ENCODE measurements at regions not wholly inside any gene's neighbourhood (a gene's known extent, or its start where the extent isn't known, plus 50 kb on each side); places are given as distances from the start of the nearest gene placed in this dataset.
"Not testable (repeated sequence)": the region's sequence is repeated elsewhere in the genome, so short reads cannot be mapped to it uniquely, and the experiment has no call there.

- no peaks in the 10 kb centered on the region for H3K4me1 ChIP-seq (ENCODE audit: control insufficient read depth, insufficient read depth, low read length)
- H3K4me3 ChIP-seq (ENCODE audit: low read length) = no peak overlapping the region
- WGBS (ENCODE audit: insufficient coverage, low lambda C conversion rate) = 94% methylated on average over 6 of the region's 7 CpGs
- no peaks in the 10 kb centered on the region for H3K27me3 ChIP-seq (ENCODE audit: control insufficient read depth, insufficient read depth, low read length)
- H3K27ac ChIP-seq (ENCODE audit: low read length) = no peak overlapping the region
- DNase-seq = no peak
- H3K9me3 ChIP-seq (ENCODE audit: control insufficient read depth, low read depth, low read length) = no peaks in the 10 kb centered on the region
- no peaks in the 10 kb centered on the region for H3K36me3 ChIP-seq (ENCODE audit: control insufficient read depth, insufficient read depth, low read length)
Observed at GRCh38 chr12:25319233-25319984, 68.7 kb upstream of the KRAS start.

- H3K4me3 ChIP-seq (ENCODE audit: low read length) = no peak overlapping the region
- no peak for DNase-seq
- no peak overlapping the region for H3K27ac ChIP-seq (ENCODE audit: low read length)
- no peaks in the 10 kb centered on the region for H3K36me3 ChIP-seq (ENCODE audit: control insufficient read depth, insufficient read depth, low read length)
- H3K4me1 ChIP-seq (ENCODE audit: control insufficient read depth, insufficient read depth, low read length) = no peaks in the 10 kb centered on the region
- no peaks in the 10 kb centered on the region for H3K27me3 ChIP-seq (ENCODE audit: control insufficient read depth, insufficient read depth, low read length)
- H3K9me3 ChIP-seq (ENCODE audit: control insufficient read depth, low read depth, low read length) = no peaks in the 10 kb centered on the region
- 93% methylated on average over 3 of the region's 4 CpGs for WGBS (ENCODE audit: insufficient coverage, low lambda C conversion rate)
Observed at GRCh38 chr12:25317553-25317952, 66.8 kb upstream of the KRAS start.

- no peaks in the 10 kb centered on the region for H3K36me3 ChIP-seq (ENCODE audit: control insufficient read depth, insufficient read depth, low read length)
- no peaks in the 10 kb centered on the region for H3K27me3 ChIP-seq (ENCODE audit: control insufficient read depth, insufficient read depth, low read length)
- no peaks in the 10 kb centered on the region for H3K9me3 ChIP-seq (ENCODE audit: control insufficient read depth, low read depth, low read length)
- no peaks in the 10 kb centered on the region for H3K4me1 ChIP-seq (ENCODE audit: control insufficient read depth, insufficient read depth, low read length)
- no peak for DNase-seq
- no peak overlapping the region for H3K27ac ChIP-seq (ENCODE audit: low read length)
- H3K4me3 ChIP-seq (ENCODE audit: low read length) = no peak overlapping the region
Observed at GRCh38 chr12:25315388-25315787, 64.7 kb upstream of the KRAS start.

DNA sequence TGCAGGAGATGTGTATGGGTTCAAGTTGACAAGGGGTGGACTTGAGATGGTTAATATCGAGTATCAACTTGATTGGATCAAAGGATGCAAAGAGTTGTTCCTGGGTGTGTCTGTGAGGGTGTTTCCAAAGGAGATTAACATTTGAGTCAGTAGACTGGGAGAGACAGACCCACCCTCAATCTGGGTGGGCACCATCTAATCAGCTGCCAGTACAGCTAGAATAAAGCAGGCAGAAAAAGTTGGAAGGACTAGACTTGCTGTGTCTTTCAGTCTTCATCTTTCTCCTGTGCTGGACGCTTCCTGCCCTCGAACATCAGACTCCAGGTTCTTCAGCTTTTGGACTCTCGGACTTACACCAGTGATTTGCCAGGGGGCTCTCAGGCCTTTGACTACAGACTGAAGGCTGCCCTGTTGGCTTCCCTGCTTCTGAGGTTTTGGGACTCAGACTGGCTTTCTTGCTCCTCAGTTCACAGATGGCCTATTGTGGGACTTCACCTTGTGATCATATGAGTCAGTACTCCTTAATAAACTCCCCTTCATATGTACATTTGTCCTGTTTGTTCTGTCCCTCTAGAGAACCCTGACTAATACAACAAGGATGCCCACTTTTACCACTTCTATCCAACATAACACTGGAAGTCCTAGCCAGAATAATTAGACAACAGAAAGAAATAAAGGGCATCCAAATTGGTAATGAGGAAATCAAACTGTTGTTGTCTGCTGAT lies 62.7 kb upstream of the KRAS start:
- H3K36me3 ChIP-seq (ENCODE audit: control insufficient read depth, insufficient read depth, low read length); H3K9me3 ChIP-seq (ENCODE audit: control insufficient read depth, low read depth, low read length): not testable (repeated sequence)

DNA sequence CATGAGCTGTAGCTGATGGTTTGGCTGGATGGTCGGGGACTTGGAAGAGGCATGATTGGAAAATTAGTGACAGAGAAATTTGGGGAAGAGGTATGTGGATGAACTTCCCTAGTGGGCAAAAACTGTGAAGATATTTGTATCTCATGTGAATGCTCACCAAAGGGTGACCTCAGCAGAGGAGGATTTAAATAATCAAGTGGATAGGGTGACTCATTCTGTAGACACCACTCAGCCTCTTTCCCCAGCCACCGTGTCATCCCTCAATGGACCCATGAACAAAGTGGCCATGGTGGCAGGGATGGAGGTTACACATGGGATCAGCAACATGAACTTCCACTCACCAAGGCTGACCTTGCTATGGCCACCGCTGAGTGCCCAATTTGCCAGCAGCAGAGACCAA lies 60.8 kb upstream of the KRAS start:
- H3K27me3 ChIP-seq (ENCODE audit: control insufficient read depth, insufficient read depth, low read length) = no peaks in the 10 kb centered on the region
- no peak overlapping the region for H3K4me3 ChIP-seq (ENCODE audit: low read length)
- no peaks in the 10 kb centered on the region for H3K9me3 ChIP-seq (ENCODE audit: control insufficient read depth, low read depth, low read length)
- H3K27ac ChIP-seq (ENCODE audit: low read length) = no peak overlapping the region
- H3K4me1 ChIP-seq (ENCODE audit: control insufficient read depth, insufficient read depth, low read length) = no peaks in the 10 kb centered on the region
- no peaks in the 10 kb centered on the region for H3K36me3 ChIP-seq (ENCODE audit: control insufficient read depth, insufficient read depth, low read length)
- no peak for DNase-seq
- WGBS (ENCODE audit: insufficient coverage, low lambda C conversion rate) = no CpG with 5 or more reads among the region's 3 CpGs

More for the DNA sequence above, 62.7 kb upstream of the KRAS start:
- not testable (repeated sequence) for H3K27ac ChIP-seq (ENCODE audit: low read length); H3K27me3 ChIP-seq (ENCODE audit: control insufficient read depth, insufficient read depth, low read length); DNase-seq; H3K4me3 ChIP-seq (ENCODE audit: low read length); H3K4me1 ChIP-seq (ENCODE audit: control insufficient read depth, insufficient read depth, low read length)
- 100% methylated on average over 1 of the region's 4 CpGs for WGBS (ENCODE audit: insufficient coverage, low lambda C conversion rate)

- not testable (repeated sequence) for H3K27me3 ChIP-seq (ENCODE audit: control insufficient read depth, insufficient read depth, low read length); H3K36me3 ChIP-seq (ENCODE audit: control insufficient read depth, insufficient read depth, low read length); H3K4me3 ChIP-seq (ENCODE audit: low read length); H3K27ac ChIP-seq (ENCODE audit: low read length); H3K9me3 ChIP-seq (ENCODE audit: control insufficient read depth, low read depth, low read length); H3K4me1 ChIP-seq (ENCODE audit: control insufficient read depth, insufficient read depth, low read length); DNase-seq
- WGBS (ENCODE audit: insufficient coverage, low lambda C conversion rate) = no CpG with 5 or more reads among the region's 2 CpGs
Observed at GRCh38 chr12:25310071-25310470, 59.3 kb upstream of the KRAS start.

DNA sequence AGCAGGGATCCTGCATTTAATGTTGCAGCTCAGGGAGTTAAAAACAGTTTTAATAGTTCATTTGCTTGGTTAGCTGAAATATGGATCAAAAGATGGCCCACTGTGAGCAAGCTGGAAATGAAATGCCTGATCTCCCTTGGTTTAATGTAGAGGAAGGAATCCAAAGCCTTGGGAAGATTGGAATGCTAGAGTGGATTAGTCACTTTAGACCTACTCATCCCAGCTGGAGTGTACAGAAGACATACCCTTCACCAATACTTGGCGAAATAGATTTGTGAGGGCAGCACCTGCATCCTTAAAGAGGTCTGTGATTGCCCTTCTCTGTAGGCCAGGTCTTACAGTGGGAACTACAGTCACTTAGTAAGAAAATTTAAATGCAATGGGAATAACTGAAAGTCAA lies 58.0 kb upstream of the KRAS start:
- Histone ChIP-seq H3K36me3 (ENCODE audit: control insufficient read depth, insufficient read depth, low read length) (no peaks in the 10 kb centered on the region), H3K27ac (ENCODE audit: low read length) (no peak overlapping the region), H3K4me3 (ENCODE audit: low read length) (no peak overlapping the region), H3K27me3 (ENCODE audit: control insufficient read depth, insufficient read depth, low read length) (no peaks in the 10 kb centered on the region), H3K4me1 (ENCODE audit: control insufficient read depth, insufficient read depth, low read length) (no peaks in the 10 kb centered on the region), H3K9me3 (ENCODE audit: control insufficient read depth, low read depth, low read length) (no peaks in the 10 kb centered on the region)
- 100% methylated on average over 1 of the region's 1 CpG for WGBS (ENCODE audit: insufficient coverage, low lambda C conversion rate)
- no peak for DNase-seq

- Histone ChIP-seq H3K27me3 (ENCODE audit: control insufficient read depth, insufficient read depth, low read length) (no peaks in the 10 kb centered on the region), H3K9me3 (ENCODE audit: control insufficient read depth, low read depth, low read length) (no peaks in the 10 kb centered on the region), H3K4me1 (ENCODE audit: control insufficient read depth, insufficient read depth, low read length) (no peaks in the 10 kb centered on the region), H3K4me3 (ENCODE audit: low read length) (no peak overlapping the region), H3K36me3 (ENCODE audit: control insufficient read depth, insufficient read depth, low read length) (no peaks in the 10 kb centered on the region), H3K27ac (ENCODE audit: low read length) (no peak overlapping the region)
- DNase-seq = peak in 1 of 2 donors; percentile 12
- WGBS (ENCODE audit: insufficient coverage, low lambda C conversion rate) = no CpG with 5 or more reads among the region's 1 CpG
Observed at GRCh38 chr12:25307818-25308217, 57.1 kb upstream of the KRAS start.

GRCh38 chr12:25301798-25302197 lies 51.1 kb upstream of the KRAS start:
- Histone ChIP-seq H3K9me3 (ENCODE audit: control insufficient read depth, low read depth, low read length) (no peaks in the 10 kb centered on the region), H3K4me1 (ENCODE audit: control insufficient read depth, insufficient read depth, low read length) (no peaks in the 10 kb centered on the region), H3K27me3 (ENCODE audit: control insufficient read depth, insufficient read depth, low read length) (no peaks in the 10 kb centered on the region), H3K4me3 (ENCODE audit: low read length) (no peak overlapping the region), H3K27ac (ENCODE audit: low read length) (no peak overlapping the region), H3K36me3 (ENCODE audit: control insufficient read depth, insufficient read depth, low read length) (no peaks in the 10 kb centered on the region)
- WGBS (ENCODE audit: insufficient coverage, low lambda C conversion rate) = no CpG with 5 or more reads among the region's 3 CpGs
- DNase-seq = no peak
